ENCODE measurements at regions not wholly inside any gene's neighbourhood (a gene's known extent, or its start where the extent isn't known, plus 50 kb on each side); places are given as distances from the start of the nearest gene placed in this dataset.
"Not testable (repeated sequence)": the region's sequence is repeated elsewhere in the genome, so short reads cannot be mapped to it uniquely, and the experiment has no call there.

DNA sequence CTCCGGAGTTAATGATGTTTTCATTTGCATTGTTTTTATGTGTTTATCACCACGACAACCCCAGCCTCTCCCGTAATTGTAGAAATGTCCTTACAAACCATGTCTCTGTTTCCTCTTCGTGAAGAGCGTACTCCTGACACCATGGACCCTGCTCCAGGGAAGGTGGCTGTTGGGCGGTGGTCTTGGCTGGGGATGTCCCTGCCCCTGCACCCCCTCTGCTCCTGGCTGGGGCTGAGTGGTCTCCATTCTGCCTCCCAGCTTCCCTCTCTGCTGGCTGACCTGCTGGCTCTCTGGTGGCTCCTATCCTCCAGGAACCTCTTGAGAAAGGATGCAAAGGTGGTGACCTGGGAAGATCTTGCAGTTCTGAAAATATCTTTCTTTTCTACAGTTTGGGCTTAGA is 81.1 kb downstream of the ASB1 start:
- no peak overlapping the region for H3K4me3 ChIP-seq (ENCODE audit: low read depth, low read length)

DNA sequence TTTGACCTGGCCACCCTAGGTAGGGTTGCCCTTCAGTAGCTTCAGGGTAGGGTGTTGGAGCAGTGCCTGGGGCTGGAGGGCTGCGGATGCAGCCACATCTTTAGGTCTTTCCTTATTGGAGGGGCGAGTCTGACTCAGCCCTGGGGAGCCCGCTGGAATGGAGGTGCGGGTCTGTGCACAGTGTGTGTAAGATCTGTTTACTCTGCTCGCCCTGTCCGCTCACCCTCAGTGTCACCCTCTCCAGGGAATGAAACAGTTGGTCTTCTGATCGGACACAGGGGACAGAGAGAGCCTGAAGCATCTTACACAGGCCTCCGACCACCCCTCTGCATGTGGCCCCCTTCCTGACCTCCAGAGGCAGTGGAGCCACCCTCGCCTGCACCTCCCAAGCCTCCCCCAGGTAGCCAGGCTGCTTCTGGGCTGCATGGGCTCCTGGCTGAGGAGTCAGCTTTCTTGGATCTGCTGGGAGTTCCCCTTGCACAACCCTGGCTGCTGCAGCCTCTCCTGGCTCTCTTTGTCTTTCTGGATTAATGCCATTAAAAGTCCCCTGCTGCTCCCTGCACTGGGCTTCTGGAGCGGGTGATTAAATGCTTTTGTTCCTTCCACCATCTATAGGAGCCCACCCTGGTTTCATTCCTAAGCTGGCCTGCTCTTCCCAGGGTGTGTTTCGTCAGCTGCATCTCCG is 82.6 kb downstream of the ASB1 start:
- TF ChIP-seq CTCF (IDR thresholded peaks at IDR 0.05; ENCODE audit: borderline replicate concordance, insufficient read depth, low read depth, low read length), result no peak
- H3K4me3 ChIP-seq (ENCODE audit: low read depth, low read length), result no peak overlapping the region

More for the DNA sequence above, 81.1 kb downstream of the ASB1 start:
- no peak for TF ChIP-seq CTCF (IDR thresholded peaks at IDR 0.05; ENCODE audit: borderline replicate concordance, insufficient read depth, low read depth, low read length)

- no peak for TF ChIP-seq CTCF (IDR thresholded peaks at IDR 0.05; ENCODE audit: borderline replicate concordance, insufficient read depth, low read depth, low read length)
- H3K4me3 ChIP-seq (ENCODE audit: low read depth, low read length), result no peak overlapping the region
These were observed 83.2 kb downstream of the ASB1 start for GRCh38 chr2:238509903-238510302.

DNA sequence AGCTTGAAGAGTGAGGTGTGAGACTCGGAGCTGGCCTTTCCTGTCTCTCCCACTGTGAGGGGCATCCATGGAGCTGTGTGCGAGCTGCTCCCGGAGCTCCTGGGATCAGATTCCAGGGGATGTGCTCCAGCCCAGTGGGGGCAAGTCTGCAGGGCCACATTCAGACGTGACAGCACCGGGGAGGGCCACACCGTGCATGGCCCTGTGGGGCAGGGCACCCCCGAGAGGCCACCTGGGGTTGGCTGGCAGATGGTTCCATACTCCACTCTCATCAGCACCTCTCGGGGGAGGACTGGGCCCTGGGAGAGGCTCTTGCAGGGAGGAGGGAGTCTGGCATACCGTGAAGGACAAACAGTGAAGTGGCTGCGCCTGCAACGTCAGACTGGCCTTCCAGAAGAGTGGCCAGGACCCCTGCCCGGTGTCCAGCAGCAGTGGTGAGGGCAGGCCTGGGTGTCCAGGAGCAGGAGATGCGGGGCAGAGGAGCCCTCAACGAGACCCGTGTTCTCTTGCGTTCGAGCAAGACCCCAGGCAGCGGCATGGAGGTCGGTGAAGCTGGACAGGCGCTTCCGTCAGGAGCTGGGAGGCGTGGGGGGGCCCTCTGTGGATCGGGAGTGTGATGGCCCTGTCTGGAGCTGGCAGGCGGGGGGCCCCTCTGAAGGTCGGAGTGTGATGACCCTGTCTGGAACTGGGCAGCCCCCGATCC is 84.3 kb downstream of the ASB1 start:
- H3K4me3 ChIP-seq (ENCODE audit: low read depth, low read length), result no peak overlapping the region
- TF ChIP-seq CTCF (IDR thresholded peaks at IDR 0.05; ENCODE audit: borderline replicate concordance, insufficient read depth, low read depth, low read length), result no peak

DNA sequence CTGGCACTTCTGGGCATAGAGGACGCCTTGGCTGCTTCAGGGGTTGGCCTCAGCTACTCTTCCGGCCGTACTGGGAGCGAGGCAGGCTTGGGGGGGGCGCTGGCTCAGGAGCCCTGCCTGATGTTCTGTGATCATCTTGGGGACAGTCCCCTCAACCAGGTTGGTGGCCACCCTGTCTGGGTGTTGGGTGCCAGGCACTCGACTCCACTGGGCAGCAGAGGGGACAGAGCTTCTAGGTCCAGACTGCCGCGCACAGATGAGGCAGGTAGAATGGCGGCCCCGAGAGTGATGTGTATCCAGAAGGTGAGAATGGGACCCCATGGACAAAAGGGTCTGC is 84.9 kb downstream of the ASB1 start:
- no peak for TF ChIP-seq CTCF (IDR thresholded peaks at IDR 0.05; ENCODE audit: borderline replicate concordance, insufficient read depth, low read depth, low read length)
- H3K4me3 ChIP-seq (ENCODE audit: low read depth, low read length), result no peak overlapping the region

- H3K4me3 ChIP-seq (ENCODE audit: low read depth, low read length), result no peak overlapping the region
- TF ChIP-seq CTCF (IDR thresholded peaks at IDR 0.05; ENCODE audit: borderline replicate concordance, insufficient read depth, low read depth, low read length), result no peak
These were observed 85.6 kb downstream of the ASB1 start for GRCh38 chr2:238512247-238512867.

DNA sequence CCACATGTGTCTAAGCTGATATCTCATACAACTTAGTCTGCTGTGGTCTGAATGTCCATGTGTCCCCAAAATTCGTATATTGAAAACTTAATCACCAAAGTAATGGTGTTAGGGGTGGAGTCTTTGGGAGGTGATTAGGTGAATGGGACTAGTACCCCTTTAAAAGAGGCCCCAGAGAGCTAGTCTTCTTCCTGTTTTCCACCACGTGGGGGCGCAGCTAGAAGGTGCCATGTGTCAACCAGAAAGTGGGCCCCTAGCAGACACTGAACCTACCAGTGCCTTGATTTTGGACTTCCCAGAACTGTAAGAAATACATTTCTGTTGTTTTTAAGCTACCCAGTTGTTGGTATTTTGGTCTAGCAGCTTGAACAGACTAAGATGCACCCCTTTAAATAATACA is 86.6 kb downstream of the ASB1 start:
- TF ChIP-seq CTCF (IDR thresholded peaks at IDR 0.05; ENCODE audit: borderline replicate concordance, insufficient read depth, low read depth, low read length), result peak; percentile 64; the same call in 1 of the 2 replicates
- no peak overlapping the region for H3K4me3 ChIP-seq (ENCODE audit: low read depth, low read length)

DNA sequence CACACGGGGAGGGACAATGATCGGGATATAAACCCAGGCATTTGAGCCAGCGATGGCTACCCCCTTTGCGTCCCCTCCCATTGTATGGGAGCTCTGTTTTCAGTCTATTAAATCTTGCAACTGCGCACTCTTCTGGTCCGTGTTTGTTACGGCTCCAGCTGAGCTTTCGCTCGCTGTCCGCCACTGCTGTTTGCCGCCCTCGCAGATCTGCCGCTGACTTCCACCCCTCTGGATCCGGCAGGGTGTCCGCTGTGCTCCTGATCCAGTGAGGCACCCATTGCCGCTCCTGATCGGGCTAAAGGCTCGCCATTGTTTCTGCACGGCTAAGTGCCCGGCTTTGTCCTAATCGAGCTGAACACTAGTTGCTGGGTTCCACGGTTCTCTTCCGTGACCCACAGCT is 87.3 kb downstream of the ASB1 start:
- H3K4me3 ChIP-seq (ENCODE audit: low read depth, low read length), result not testable (repeated sequence)

Data from GM12875 (cell line).